Kidney tubule cell (primary cell): ENCODE measurements at regions not wholly inside any gene's neighbourhood (a gene's known extent, or its start where the extent isn't known, plus 50 kb on each side); places are given as distances from the start of the nearest gene placed in this dataset.
"Not testable (repeated sequence)": the region's sequence is repeated elsewhere in the genome, so short reads cannot be mapped to it uniquely, and the experiment has no call there.

ENCODE experiments used
- DNase-seq: peaks from one replicate; pipeline ENCODE4 v3.0.0-alpha.2; 2018; ENCODE audit warnings: low spot score

DNA sequence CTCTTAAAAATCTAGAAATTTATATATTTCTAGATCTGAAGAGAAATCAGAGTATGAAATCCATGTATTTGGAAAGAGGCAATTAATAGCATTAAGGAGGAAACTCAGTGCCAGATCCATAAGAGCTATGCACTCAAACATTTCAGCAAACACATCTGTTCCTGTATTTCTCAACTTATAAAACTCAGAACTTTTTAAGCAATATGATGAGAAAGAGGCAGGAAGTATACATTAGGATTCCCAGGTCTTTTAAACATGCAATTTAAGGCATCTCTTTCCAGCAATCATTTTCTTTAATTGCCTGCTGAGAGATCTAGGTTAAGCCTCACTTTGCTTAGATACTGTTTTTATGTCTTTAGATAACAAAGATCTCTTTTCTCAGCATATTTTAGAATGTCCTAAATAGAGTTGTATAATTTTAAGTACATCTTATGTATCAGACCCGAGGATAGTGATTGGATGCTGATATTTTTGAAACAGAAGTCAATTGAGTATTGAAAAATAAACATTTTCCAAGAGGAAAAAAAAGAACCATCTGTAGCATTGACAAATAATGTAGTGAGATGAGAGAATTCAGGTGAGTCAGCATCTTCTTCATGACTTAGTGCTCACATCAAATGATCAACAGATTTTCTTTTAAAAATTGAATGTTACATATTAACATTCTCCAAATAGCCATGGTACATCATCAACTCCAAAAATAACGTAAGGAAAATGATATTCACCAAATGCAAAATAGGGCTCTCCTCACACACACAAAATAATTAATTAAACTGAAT lies 461.4 kb upstream of the NOX3 start:
- DNase-seq: no peak

DNA sequence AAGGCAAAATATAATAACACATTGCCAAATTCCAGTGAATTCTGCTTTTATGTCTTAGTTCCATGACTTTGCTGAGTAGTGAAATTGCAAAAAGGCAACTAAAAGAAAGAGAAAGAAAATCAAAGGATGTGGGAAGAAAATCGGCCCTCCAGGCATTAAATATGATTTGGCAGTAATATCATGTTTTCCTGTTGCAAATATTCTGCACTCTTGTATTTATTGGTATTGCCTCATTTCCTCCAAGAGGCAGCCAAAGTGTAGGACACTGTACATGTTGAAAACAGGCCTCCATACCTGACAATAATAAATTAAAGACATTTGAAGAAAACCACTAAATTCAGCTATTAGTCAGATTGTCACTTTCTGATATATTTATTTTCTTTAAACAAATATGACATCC lies 460.0 kb upstream of the NOX3 start:
- no peak for DNase-seq

DNA sequence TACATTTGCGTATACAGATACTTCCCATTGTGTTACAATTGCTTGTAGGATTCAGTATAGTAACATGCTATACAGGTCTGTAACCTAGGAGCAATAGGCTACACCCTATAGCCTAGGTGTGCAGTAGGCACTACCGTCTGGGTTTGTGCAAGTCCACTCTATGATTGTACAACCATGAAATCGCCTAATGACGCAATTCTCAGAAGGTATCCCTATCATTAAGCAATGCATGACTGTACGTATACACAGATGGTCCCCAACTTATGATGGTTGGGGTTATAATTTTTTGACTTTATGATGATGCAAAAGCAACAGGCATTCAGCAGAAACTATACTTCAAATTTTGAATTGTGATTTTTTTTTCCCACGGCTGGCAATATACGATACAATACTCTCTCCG lies 458.2 kb upstream of the NOX3 start:
- no peak for DNase-seq

DNA sequence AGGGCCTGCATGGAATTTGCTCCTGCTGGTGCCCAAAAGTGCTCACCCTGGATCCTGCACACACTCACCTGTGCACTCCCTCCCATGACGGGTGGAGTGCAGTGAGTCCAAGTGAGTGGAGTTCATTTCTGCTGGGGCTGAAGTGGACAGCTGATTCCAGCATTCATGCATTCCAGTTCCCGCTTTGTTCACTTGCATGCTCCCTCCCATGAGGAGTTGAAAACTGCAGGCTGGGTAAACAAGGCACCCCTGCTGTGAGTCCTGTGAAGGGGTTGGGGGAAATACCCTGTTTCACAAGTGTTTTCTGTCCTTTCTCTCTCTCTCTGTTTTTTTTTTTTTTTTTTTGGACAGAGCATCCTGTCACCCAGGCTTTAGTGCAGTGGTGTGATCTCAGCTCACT lies 454.1 kb upstream of the NOX3 start:
- no peak for DNase-seq

DNA sequence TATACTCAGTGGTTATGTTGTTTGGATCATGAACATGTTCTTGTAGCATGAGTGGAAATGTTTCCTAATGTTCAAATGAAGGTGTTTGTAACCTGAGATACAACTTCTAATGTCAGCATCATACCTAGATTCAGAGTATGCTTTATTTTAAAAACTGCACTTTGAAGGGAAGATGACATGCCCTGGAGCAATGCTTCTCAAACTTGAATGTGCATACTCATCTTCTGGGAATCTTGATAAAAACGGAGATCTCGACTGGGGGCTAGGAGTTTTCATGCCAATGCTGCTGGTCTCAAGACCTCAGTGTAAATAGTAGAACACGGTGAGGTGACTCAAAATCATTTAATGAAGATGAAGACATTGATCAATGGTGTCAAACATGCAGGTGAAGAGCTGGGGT lies 440.0 kb upstream of the NOX3 start:
- no peak for DNase-seq

DNA sequence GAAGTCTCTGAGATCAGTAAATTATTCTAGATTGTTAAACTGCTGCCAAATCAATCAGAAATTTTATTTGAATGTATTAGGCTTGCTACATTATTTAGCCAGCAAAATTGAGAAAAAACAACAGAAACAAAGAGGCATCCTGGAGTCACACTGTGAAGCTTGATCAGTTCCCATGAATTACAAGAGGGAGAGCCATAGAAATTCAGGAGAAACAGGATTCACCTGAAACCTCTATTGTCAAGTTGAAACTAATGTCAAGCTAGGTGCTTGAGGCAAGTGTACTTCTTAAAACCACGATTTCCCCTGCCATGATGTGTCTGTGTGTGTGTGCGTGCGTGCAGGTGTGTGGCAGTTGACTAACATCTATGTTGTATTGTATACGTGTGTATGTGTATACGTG lies 439.1 kb upstream of the NOX3 start:
- no peak for DNase-seq

DNA sequence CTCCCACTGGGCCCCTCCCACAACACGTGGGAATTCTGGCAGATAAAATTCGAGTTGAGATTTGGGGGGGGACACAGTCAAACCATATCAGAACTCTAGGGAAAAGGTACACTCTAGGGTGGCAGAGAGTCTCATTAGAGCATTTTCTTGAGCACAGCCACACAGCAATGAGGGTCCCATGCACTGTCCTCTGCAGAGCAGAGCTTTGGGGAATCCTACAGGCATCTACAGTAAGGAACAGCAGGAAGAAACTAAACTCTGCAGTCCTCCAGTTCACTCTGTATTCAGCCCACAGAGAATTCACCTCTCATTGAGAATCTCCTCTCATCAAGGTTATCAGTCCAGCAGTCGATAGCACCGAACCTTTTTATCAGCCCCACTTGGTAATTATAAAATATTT lies 438.6 kb upstream of the NOX3 start:
- no peak for DNase-seq

DNA sequence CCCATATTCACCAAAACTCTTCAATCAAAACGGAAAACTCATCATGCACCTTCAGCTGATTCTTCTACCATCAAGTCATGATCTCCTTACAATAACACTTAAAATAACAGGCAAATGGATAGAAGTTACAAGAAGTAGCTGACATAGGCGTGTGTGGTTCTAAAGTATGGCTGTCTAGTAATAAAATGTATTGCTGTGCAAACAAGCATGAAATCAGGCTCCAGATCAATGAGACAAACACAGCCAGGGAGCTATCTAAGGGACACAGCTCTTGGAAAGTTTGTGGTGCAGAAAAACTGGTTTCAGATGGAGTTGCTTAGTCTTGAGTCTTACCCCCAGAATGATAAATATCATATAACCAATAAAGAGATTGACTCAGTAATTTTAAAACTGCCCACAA lies 434.8 kb upstream of the NOX3 start:
- DNase-seq: no peak

DNA sequence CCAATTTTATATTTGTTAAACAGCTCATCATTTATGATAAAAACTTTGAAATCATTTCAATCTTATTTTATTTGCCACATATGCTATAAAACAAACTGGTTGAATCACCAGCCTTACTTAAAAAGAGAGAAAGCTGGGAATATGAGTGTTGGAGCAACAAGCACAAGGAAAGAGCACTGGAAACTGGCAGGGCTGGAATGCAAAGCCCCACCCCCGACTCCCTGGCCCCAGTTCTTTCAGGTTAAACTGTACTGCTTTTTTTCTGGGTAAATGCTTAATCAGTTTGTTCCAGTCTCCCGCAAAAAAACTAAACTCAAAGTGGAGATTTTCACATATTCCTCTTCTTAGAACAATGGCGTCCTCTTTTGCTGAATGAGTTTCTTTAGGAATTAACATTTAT lies 433.8 kb upstream of the NOX3 start:
- DNase-seq: no peak

DNA sequence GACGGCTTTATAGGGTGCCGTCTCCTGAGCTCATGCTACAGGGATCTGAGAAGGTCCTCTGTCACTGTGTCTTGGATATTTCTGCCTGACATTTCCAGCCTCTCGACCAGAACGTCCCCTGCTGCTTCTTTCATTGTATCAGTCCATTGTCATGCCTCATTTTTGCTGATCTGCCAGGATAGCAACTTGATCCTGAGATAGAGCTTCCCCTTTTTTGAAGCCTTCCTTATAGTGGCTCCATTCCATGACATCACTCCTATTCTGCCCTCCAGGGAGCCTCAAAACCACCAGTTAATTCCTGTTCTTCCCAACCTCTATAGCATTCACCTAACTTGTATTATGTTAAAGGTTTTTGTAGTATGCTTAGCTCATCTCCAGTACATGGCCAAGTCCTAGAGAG lies 431.8 kb upstream of the NOX3 start:
- DNase-seq: no peak

DNA sequence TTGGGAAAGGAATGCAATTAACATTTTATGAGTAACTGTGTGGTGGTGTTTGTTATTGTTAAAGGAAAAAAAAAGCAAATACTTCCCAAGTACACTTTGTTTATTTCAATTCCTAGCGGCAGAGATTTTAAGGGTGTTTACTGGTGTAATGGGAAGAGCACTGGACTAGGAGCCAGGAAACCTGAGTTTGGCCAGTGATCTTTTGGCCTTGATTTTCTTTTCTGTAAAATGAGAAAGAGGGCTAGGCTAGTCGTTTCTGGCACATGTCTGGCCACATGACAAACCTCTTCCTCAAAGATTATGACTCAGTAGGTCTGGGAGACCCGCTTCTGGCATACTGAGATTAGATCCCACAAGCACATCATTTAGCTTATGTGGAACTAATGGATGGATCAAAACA lies 428.1 kb upstream of the NOX3 start:
- peak; percentile 37 for DNase-seq

DNA sequence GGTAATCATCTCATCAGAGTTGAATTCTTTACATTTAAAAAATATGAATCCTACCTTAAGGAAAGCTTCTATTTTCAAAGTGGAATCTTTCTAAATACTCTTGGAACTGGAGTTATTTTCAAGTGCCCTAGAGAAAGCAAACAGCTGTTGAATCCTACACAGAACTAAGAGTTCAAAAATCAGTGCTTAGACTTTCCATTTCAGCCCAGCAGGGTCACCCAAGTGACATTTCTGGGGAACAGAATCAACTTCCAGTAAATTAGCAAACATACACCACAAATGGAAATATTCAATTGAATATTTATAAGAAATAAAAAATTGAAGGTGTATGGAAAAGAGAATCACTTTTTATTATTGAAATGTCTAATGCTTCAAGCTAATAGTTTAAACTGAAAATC lies 427.7 kb upstream of the NOX3 start:
- DNase-seq: no peak

DNA sequence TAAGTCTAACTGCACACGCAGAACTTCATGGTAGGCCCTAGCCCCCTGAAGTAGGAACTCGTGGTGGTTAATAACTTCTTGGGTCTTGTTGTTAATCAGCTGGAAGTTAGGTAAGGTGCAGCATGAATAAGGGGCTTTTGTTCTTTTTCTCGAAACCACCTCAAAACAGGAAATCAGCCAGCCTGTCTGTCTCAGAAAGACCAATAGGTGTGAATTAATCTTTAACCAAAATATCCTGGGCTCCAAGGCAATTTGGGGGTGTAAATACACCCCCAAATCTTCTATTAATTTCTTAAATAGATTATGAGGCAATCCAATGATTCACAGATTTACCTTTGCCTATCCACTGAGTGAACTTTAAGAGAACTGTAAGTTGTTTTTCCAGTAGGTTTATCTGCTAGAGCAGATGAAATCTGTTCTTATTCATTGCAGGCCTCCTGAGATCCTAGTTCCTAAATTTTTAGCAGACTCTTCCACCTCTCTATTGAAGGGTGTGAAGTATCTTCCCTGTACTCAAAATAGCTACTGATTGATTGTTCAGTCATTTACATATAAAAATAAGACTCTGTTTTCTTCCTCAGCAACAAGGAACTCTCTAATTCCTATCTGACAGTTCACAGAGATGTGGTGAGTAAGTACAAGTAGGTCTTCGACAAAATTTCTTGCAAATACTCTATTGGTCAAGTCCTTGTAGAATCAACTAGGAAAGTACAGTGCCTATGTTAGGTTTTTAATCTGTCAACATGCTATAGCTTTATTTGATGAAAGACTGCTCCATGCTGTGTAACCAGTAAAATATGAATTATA lies 427.1 kb upstream of the NOX3 start:
- peak; percentile 76 for DNase-seq

DNA sequence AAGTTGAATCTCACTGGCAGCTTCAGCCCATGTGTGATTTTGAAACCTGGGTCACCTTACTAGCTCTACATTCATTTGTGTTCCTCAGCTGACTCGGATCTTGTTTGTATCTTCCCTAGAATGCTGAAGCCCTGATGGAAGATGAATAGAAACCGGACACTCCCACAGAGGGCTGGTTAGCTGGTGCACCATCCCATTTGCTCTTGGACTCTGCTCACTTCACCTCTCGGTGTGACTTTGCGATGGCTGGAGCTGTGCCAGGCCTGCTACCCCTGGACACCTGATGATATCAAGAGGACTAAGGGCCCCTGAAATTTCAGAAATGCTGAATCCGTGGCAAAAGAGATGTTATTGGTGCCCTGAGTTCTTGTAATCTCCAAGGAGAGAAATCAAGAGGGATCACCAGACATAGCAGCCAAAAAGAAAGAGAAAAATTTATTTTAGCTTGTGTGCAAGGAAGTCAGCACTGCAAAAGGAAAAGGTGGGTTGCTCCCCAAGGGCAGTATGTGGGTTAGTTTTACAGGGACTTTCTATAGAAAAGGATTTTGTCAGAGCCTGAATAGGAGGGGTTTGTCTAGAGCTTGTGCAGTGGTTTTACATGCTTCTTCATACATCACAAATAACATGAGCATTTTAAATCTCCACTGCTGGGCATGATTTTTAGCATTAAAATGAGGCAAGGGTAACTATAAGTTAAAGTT lies 426.3 kb upstream of the NOX3 start:
- peak; percentile 22 for DNase-seq

DNA sequence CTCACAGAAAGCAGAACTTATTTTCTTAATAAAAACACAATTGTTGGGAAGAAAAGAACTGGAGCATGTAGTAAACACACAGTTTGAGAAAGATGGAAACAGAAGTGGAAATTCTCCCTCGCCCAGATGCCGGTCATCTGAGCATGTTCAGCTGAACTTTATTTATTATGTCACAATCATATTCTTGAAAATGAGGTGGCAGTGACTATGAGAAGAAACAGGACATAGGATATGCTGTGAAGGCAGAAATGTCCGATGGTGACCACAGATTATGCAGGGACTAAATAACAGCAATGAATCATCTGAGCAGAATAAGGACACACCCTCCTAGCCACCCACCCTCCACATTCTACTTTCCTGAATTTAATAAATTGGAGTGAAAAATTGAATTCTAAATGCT lies 425.3 kb upstream of the NOX3 start:
- peak; percentile 58 for DNase-seq

DNA sequence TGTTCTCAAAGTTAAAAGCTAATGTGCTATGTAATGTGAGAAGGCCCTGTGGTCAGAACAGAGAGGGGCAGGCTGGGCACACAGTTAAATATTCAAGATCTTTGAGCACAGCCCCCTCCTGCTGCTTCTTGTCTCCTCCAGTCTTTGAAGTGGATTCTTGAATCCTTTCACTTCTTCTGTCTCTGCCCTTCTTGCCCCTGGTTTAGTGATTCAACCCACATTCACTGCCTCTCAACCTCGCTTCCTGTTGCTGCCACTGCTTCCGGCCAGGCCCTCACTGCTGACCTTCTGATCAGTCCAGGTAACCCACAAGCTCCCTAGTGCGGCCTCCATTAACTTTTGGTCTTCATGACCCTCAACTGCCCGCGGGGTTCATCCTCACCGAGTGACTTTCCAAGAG lies 417.3 kb upstream of the NOX3 start:
- DNase-seq: peak; percentile 69

DNA sequence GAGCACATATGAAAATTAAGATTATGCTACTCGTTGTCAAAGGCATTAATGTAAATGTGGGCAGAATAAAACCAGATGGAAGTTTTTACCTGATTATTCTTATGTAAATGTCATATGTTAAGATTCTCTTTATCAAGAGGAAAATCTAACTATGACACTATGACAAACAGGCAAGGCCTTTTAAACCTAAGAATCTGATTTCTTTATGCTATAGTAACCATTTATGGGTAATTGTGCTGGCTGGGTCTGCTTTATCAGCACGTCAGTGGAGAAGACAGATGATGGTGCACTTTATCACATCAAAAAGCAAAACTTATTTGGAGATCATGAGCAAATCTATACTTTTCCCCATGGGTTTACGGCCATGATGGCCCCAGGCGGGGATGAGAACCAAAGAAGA lies 412.0 kb upstream of the NOX3 start:
- no peak for DNase-seq

DNA sequence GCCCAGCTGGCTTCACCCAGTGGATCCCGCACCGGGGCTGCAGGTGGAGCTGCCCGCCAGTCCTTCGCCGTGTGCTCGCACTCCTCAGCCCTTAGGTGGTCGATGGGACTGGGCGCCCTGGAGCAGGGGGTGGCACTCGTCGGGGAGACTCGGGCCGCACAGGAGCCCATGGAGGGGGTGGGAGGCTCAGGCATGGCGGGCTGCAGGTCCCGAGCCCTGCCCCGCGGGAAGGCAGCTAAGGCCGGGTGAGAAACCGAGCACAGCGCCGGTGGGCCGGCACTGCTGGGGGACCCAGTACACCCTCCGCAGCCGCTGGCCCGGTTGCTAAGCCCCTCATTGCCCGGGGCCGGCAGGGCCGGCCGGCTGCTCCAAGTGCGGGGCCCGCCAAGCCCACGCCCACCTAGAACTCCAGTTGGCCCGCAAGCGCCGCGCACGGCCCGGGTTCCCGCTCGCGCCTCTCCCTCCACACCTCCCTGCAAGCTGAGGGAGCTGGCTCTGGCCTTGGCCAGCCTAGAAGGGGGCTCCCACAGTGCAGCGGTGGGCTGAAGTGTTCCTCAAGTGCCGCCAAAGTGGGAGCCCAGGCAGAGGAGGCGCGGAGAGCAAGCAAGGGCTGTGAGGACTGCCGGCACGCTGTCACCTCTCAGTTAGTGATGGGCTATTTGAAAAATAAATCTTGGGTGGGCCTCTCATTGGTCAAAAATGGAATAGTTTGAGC lies 411.2 kb upstream of the NOX3 start:
- DNase-seq: not testable (repeated sequence)

DNA sequence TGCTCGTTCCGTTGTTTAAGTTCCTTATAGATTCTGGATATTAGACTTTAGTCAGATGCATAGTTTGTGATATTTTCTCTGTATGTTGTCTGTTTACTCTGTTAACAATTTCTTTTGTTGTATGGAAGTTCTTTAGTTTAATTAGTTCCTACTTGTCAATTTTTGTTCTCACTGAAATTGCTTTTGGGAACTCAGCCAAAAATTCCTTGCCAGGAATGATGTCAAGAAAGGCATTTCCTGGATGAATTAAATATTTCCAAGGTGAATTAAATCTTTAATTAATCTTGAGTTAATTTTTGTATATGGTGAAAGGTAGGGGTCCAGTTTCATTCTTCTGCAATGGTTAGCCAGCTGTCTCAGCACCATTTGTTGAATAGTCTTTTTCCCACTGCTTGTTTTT lies 406.2 kb upstream of the NOX3 start:
- DNase-seq: no peak

DNA sequence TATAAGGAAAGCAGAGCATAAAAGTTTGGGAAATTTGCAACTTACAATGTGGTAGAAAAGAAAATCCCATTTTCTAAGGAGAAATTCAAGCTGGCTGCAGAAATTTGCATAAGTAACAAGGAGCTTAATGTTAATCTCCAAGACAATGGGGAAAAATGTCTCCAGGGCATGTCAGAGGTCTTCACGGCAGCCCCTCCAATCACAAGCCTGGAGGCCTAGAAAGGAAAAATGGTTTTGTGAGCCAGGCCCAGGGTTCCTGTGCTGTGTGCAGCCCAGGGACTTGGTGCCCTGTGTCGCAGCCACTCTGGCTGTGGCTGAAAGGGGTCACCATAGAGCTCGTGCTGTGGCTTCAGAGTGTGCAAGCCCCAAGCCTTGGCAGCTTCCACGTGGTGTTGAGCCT lies 403.3 kb upstream of the NOX3 start:
- not testable (repeated sequence) for DNase-seq

DNA sequence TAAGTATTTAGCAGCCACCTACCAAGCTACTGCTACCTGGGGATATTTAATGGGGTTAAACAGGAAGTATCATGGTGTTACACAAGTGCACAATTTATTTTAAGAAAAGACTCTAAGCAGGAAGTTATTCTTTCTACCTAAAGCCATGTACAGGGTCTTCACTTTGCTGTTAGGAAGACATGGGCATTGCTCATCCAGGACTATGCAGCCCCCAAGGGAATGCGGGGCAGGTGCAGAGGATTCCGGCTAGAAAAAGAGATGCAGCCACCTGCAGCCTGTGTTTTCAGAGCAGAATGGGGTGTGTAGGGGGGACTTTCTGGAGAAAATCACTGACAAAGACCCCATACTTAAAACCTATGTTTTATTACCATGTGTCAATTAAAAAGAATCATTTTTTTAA lies 399.1 kb upstream of the NOX3 start:
- DNase-seq: no peak

DNA sequence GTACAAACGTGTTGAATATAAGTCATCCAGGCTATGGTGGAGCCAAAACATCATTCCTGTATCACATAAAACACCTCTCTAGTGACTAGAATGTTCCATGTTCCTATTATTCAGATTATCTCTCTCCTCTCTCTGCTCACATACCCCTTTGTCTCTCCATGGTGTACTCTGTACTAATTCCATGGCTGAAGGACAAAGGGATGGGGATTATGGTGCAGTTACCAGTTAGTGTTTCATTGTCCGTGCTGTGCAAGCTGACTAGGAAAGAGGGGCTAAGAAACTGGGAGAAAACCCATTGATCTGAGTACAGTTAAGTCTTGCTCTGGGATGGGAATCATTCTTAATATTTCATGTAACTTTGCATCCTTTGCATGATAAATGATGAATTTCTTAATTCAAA lies 397.4 kb upstream of the NOX3 start:
- DNase-seq: no peak
